ENCODE measurements at regions not wholly inside any gene's neighbourhood (a gene's known extent, or its start where the extent isn't known, plus 50 kb on each side); places are given as distances from the start of the nearest gene placed in this dataset.

- no peak for DNase-seq (ENCODE audit: low read depth)
- TF ChIP-seq CTCF (conservative IDR thresholded peaks at IDR 0.05; ENCODE audit: low read depth, low read length), result no peak
- H3K4me3 ChIP-seq (ENCODE audit: low read depth, low read length), result no peak overlapping the region
These were observed 1106.5 kb upstream of the AUTS2 start for GRCh38 chr7:68491523-68492358.

GRCh38 chr7:68492359-68492690 is 1106.0 kb upstream of the AUTS2 start:
- no peak for TF ChIP-seq CTCF (conservative IDR thresholded peaks at IDR 0.05; ENCODE audit: low read depth, low read length)
- no peak overlapping the region for H3K4me3 ChIP-seq (ENCODE audit: low read depth, low read length)
- DNase-seq (ENCODE audit: low read depth), result no peak

- DNase-seq (ENCODE audit: low read depth), result no peak
- no peak overlapping the region for H3K4me3 ChIP-seq (ENCODE audit: low read depth, low read length)
- TF ChIP-seq CTCF (conservative IDR thresholded peaks at IDR 0.05; ENCODE audit: low read depth, low read length), result no peak
These were observed 1094.9 kb upstream of the AUTS2 start for GRCh38 chr7:68503400-68503799.

DNA sequence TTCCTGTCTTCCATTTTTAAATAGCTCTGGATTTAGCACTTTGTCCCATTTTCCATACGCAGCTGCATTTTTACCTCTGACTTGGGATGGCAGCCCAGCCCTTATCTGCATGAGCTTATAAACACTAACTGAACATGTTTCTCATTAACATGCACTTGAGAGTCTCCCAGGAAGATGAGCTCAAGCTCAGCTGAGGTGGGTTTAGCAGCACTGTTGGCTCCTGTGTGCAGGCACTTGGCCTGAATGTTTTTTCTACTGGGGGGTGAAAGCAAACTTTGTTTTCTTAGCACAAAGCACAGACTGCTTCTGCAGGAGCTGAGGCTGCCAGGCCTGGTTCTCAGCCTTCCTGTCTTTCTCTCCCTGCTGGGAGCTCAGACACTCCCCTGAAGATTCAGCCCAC is 1093.6 kb upstream of the AUTS2 start:
- no peak for DNase-seq (ENCODE audit: low read depth)
- TF ChIP-seq CTCF (conservative IDR thresholded peaks at IDR 0.05; ENCODE audit: low read depth, low read length), result no peak
- H3K4me3 ChIP-seq (ENCODE audit: low read depth, low read length), result no peak overlapping the region

DNA sequence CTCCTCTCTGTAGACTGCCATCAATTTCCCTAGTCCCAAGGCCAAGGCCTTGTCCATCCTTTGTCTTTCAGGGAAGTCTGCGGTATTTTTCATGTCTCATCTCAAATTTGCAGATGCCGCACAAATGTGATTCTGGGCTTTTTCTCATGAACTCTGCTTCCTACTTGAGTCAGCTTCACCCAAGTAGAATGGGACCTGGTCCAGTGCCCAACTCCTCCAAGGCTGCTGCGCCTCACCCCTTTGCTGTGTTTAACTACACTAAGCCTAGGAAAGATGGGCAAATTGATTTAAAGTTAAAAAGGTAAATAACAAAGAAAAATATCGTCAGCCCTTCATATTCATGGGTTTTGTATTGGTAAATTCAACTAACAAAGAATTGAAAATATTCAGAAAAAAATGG is 1092.6 kb upstream of the AUTS2 start:
- no peak overlapping the region for H3K4me3 ChIP-seq (ENCODE audit: low read depth, low read length)
- no peak for DNase-seq (ENCODE audit: low read depth)
- no peak for TF ChIP-seq CTCF (conservative IDR thresholded peaks at IDR 0.05; ENCODE audit: low read depth, low read length)

DNA sequence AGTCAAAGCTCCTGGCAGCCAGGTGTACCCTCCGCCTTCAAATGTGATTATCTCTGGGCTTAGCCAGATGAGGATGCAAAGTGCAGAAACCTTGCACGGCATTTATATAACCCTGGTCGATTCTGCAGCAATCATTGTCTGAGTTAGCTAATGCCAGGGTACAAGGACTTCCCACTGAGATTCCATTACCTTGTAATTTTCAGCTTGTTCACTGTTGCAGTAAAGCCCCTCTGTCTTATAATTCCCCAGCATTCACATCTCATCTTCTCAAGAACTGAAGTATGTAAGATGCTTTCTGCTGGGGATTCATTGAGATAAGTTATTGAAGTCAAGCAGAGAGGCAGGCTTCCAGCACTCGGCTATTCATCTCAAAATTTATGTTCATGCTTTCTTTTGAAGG is 1090.6 kb upstream of the AUTS2 start:
- no peak overlapping the region for H3K4me3 ChIP-seq (ENCODE audit: low read depth, low read length)
- TF ChIP-seq CTCF (conservative IDR thresholded peaks at IDR 0.05; ENCODE audit: low read depth, low read length), result no peak
- no peak for DNase-seq (ENCODE audit: low read depth)

GRCh38 chr7:68509054-68509453 is 1089.2 kb upstream of the AUTS2 start:
- TF ChIP-seq CTCF (conservative IDR thresholded peaks at IDR 0.05; ENCODE audit: low read depth, low read length), result no peak
- no peak for DNase-seq (ENCODE audit: low read depth)
- no peak overlapping the region for H3K4me3 ChIP-seq (ENCODE audit: low read depth, low read length)

Data from epithelial cell of proximal tubule (primary cell).